ENCODE measurements at regions not wholly inside any gene's neighbourhood (a gene's known extent, or its start where the extent isn't known, plus 50 kb on each side); places are given as distances from the start of the nearest gene placed in this dataset.

DNA sequence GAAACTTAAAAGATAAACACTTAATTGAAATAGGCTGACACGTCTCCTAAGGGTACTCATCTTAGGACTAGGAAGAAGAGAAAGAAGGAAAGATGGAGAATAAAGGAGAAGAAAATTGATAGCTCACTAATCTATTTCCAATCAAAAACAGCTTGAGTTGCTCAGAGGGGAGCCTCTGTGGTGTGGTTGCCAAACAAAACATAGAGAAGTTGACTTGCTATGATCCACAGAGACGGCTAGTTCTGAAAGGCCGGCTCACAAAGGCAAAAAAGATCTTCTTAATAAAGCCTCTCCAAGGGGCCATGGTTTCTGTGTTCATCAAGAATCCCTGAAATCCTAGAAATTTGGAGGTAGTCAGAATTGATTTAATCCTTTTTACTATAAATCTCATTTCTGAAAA is 644.1 kb downstream of the LMO4 start:
- Histone ChIP-seq H3K36me3 (ENCODE audit: control insufficient read depth, insufficient read depth, low read length) (no peaks in the 10 kb centered on the region), H3K27me3 (ENCODE audit: control insufficient read depth, insufficient read depth, low read length) (no peaks in the 10 kb centered on the region), H3K4me1 (ENCODE audit: control insufficient read depth, insufficient read depth, low read length) (peaks cover 31% of the 10 kb centered on the region), H3K27ac (ENCODE audit: low read depth, low read length) (no peak overlapping the region), H3K9ac (ENCODE audit: low read depth, low read length) (no peak overlapping the region), H3K4me3 (ENCODE audit: low read depth, low read length) (no peak overlapping the region), H3K9me3 (ENCODE audit: control insufficient read depth, insufficient read depth, low read length) (no peaks in the 10 kb centered on the region)

DNA sequence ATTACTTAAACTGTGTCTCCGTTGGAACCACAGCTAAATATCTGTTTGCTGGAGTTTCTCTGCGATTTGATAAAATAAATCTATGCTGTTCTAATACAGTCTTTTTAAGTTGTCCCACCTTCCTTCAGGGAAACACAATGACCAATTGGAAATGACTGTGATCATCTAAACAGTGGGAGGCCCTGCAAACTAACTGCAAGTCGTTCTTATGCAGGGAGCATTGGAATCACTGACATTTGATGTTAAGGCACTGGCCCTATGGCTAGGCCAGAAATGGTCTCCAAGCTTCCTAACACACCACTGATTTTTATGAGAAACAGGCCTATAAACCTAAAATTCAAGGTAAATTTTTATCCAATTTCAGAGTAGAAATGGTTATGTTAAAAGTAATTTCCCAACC is 645.2 kb downstream of the LMO4 start:
- no peaks in the 10 kb centered on the region for H3K36me3 ChIP-seq (ENCODE audit: control insufficient read depth, insufficient read depth, low read length)
- H3K9ac ChIP-seq (ENCODE audit: low read depth, low read length), result no peak overlapping the region
- peaks cover 20% of the 10 kb centered on the region for H3K4me1 ChIP-seq (ENCODE audit: control insufficient read depth, insufficient read depth, low read length)
- H3K9me3 ChIP-seq (ENCODE audit: control insufficient read depth, insufficient read depth, low read length), result no peaks in the 10 kb centered on the region
- no peak overlapping the region for H3K27ac ChIP-seq (ENCODE audit: low read depth, low read length)
- no peaks in the 10 kb centered on the region for H3K27me3 ChIP-seq (ENCODE audit: control insufficient read depth, insufficient read depth, low read length)
- H3K4me3 ChIP-seq (ENCODE audit: low read depth, low read length), result no peak overlapping the region

DNA sequence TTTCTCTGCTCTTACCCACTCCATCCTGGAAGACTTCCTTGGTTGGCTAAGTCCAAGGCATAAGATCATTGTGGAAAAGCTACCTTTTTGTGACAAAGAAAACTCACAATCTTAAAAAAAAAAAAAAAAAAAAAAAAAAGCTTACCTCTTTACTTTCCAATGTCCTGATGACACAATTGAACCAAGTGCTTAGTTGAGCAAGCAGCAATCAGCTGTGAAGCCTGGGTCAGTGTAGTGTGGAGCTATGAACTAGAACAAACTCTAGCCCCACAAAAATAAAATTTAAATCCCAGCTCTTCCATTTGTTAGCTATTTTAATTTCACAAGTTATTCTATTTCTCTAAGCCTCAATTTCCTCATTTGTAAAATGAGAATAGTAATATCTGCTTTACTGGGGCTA is 647.6 kb downstream of the LMO4 start:
- Histone ChIP-seq H3K9me3 (ENCODE audit: control insufficient read depth, insufficient read depth, low read length) (no peaks in the 10 kb centered on the region), H3K9ac (ENCODE audit: low read depth, low read length) (no peak overlapping the region), H3K4me1 (ENCODE audit: control insufficient read depth, insufficient read depth, low read length) (peaks cover 28% of the 10 kb centered on the region), H3K36me3 (ENCODE audit: control insufficient read depth, insufficient read depth, low read length) (no peaks in the 10 kb centered on the region), H3K4me3 (ENCODE audit: low read depth, low read length) (no peak overlapping the region), H3K27me3 (ENCODE audit: control insufficient read depth, insufficient read depth, low read length) (no peaks in the 10 kb centered on the region), H3K27ac (ENCODE audit: low read depth, low read length) (no peak overlapping the region)

DNA sequence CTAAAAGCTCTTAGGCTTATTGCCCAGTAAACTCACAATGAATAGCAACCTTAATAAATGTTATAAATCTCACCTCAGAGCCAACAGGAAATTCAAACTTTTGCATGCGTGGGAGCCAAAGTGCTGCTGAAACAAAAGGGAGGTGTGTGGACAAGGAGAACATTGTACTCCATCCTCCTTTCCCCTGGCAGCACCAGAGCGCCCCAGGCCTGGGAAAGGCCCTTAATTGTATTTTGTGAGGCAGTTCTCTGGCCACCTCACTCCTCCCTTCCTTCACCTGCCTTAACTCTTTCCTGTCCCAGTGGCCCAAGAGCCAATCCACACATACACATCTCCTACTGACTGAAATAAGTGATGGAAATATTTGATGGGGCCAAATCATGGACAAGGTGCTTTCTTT is 648.5 kb downstream of the LMO4 start:
- Histone ChIP-seq H3K27ac (ENCODE audit: low read depth, low read length) (no peak overlapping the region), H3K9ac (ENCODE audit: low read depth, low read length) (no peak overlapping the region), H3K4me1 (ENCODE audit: control insufficient read depth, insufficient read depth, low read length) (peaks cover 28% of the 10 kb centered on the region), H3K9me3 (ENCODE audit: control insufficient read depth, insufficient read depth, low read length) (no peaks in the 10 kb centered on the region), H3K4me3 (ENCODE audit: low read depth, low read length) (no peak overlapping the region), H3K27me3 (ENCODE audit: control insufficient read depth, insufficient read depth, low read length) (no peaks in the 10 kb centered on the region), H3K36me3 (ENCODE audit: control insufficient read depth, insufficient read depth, low read length) (no peaks in the 10 kb centered on the region)

DNA sequence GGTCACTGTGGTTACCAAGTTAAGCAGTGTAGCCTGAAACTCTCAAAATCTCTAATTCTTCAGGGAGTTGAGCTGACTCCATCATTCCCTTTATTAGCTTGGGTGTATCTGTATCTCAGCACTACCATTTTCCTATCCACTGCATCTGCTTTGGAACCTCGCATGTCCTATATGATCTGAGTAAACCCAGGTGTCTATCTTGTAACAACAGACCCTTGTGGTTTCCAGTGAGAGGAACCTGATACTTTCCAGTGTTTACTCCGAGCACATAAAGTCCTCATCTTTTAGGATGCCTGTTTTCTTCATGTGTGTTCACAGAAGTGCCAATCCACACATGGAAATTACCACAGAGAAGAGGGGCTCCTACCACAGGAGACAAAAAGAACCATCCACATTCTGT is 650.4 kb downstream of the LMO4 start:
- H3K27ac ChIP-seq (ENCODE audit: low read depth, low read length), result no peak overlapping the region
- no peaks in the 10 kb centered on the region for H3K9me3 ChIP-seq (ENCODE audit: control insufficient read depth, insufficient read depth, low read length)
- H3K9ac ChIP-seq (ENCODE audit: low read depth, low read length), result no peak overlapping the region
- H3K27me3 ChIP-seq (ENCODE audit: control insufficient read depth, insufficient read depth, low read length), result no peaks in the 10 kb centered on the region
- H3K4me1 ChIP-seq (ENCODE audit: control insufficient read depth, insufficient read depth, low read length), result peaks cover 17% of the 10 kb centered on the region
- H3K36me3 ChIP-seq (ENCODE audit: control insufficient read depth, insufficient read depth, low read length), result no peaks in the 10 kb centered on the region
- no peak overlapping the region for H3K4me3 ChIP-seq (ENCODE audit: low read depth, low read length)

DNA sequence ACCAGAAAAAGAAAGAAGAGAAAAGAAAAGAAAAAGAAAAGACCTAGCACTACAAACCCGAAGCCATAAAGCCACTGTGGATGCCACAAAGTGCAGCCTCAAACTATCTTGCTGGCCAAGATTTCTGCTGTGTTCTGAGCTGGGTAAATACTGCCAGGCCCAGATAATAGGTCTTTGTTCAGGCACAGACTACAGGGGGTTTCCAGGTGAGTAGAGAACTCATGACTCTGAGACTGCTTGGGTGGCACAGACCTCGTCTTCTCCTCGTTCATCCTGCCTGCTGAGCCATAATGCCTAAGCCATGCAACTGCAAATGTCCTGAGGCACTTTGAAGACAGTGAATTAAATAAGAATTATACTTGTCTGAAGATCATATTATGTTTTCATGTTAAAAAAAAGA is 651.8 kb downstream of the LMO4 start:
- H3K27me3 ChIP-seq (ENCODE audit: control insufficient read depth, insufficient read depth, low read length), result no peaks in the 10 kb centered on the region
- H3K4me3 ChIP-seq (ENCODE audit: low read depth, low read length), result no peak overlapping the region
- peaks cover 14% of the 10 kb centered on the region for H3K4me1 ChIP-seq (ENCODE audit: control insufficient read depth, insufficient read depth, low read length)
- H3K9me3 ChIP-seq (ENCODE audit: control insufficient read depth, insufficient read depth, low read length), result no peaks in the 10 kb centered on the region
- H3K9ac ChIP-seq (ENCODE audit: low read depth, low read length), result no peak overlapping the region
- H3K27ac ChIP-seq (ENCODE audit: low read depth, low read length), result no peak overlapping the region
- H3K36me3 ChIP-seq (ENCODE audit: control insufficient read depth, insufficient read depth, low read length), result no peaks in the 10 kb centered on the region

DNA sequence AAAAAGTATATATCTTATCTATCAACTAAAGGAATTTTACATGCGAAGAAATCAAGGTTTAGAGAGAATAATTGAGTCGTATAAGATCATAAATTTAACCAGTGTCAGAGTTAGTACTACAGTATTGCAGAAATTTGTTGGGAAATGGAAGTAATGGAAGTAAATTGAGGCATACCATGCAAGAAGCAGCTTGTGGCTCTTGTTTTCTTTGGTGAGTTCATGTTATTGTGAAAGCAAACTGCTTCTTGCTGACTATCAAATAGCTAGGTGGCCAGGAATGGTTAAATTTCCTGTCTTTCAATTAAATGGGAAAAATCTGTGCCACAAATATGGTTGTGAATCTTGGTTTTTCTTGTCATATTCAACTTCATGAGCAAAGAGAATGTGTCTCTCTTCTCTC is 652.7 kb downstream of the LMO4 start:
- no peaks in the 10 kb centered on the region for H3K9me3 ChIP-seq (ENCODE audit: control insufficient read depth, insufficient read depth, low read length)
- no peak overlapping the region for H3K4me3 ChIP-seq (ENCODE audit: low read depth, low read length)
- no peaks in the 10 kb centered on the region for H3K36me3 ChIP-seq (ENCODE audit: control insufficient read depth, insufficient read depth, low read length)
- H3K27me3 ChIP-seq (ENCODE audit: control insufficient read depth, insufficient read depth, low read length), result no peaks in the 10 kb centered on the region
- H3K27ac ChIP-seq (ENCODE audit: low read depth, low read length), result no peak overlapping the region
- H3K9ac ChIP-seq (ENCODE audit: low read depth, low read length), result no peak overlapping the region
- peaks cover 14% of the 10 kb centered on the region for H3K4me1 ChIP-seq (ENCODE audit: control insufficient read depth, insufficient read depth, low read length)

DNA sequence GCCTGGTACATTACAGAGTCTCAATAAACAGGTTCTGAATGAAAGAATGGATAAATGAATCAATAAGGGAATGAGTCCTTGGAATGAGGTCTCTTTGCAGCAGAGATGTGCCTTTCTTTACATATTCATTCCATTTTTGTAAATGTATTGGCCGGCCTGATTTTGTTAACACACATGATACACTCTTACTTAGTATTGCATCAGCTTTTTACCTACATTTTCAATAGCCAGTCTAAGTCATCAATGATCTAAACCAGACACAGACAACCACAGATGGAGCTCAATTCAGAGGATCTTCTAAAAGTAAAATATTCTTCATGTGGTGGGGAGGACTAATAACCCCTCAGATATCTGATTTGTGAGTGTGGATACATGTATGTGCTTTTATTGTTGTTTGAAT is 653.1 kb downstream of the LMO4 start:
- H3K9ac ChIP-seq (ENCODE audit: low read depth, low read length), result no peak overlapping the region
- H3K27ac ChIP-seq (ENCODE audit: low read depth, low read length), result no peak overlapping the region
- no peak overlapping the region for H3K4me3 ChIP-seq (ENCODE audit: low read depth, low read length)
- no peaks in the 10 kb centered on the region for H3K36me3 ChIP-seq (ENCODE audit: control insufficient read depth, insufficient read depth, low read length)
- H3K4me1 ChIP-seq (ENCODE audit: control insufficient read depth, insufficient read depth, low read length), result peaks cover 14% of the 10 kb centered on the region
- no peaks in the 10 kb centered on the region for H3K27me3 ChIP-seq (ENCODE audit: control insufficient read depth, insufficient read depth, low read length)
- no peaks in the 10 kb centered on the region for H3K9me3 ChIP-seq (ENCODE audit: control insufficient read depth, insufficient read depth, low read length)

DNA sequence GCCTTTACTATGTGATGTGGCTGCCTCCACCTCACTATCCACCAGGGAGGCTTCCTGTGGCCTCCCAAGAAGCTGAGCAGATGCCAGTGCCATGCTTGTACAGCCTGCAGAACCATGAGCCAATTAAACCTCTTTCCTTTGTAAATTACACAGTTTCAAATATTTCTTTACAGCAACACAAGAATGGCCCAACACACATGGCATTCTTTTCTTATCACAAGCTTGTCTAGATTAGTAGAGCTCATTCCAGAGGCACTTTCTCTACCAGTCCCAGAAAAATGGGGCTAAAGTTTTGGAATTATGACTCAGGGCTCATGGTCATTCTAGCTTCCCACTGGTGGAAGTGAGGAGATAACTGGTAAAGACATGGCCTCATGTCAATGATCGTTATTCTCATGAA is 655.2 kb downstream of the LMO4 start:
- Histone ChIP-seq H3K27ac (ENCODE audit: low read depth, low read length) (no peak overlapping the region), H3K9ac (ENCODE audit: low read depth, low read length) (no peak overlapping the region), H3K4me3 (ENCODE audit: low read depth, low read length) (no peak overlapping the region), H3K4me1 (ENCODE audit: control insufficient read depth, insufficient read depth, low read length) (peaks cover 14% of the 10 kb centered on the region), H3K27me3 (ENCODE audit: control insufficient read depth, insufficient read depth, low read length) (no peaks in the 10 kb centered on the region), H3K36me3 (ENCODE audit: control insufficient read depth, insufficient read depth, low read length) (no peaks in the 10 kb centered on the region), H3K9me3 (ENCODE audit: control insufficient read depth, insufficient read depth, low read length) (no peaks in the 10 kb centered on the region)

DNA sequence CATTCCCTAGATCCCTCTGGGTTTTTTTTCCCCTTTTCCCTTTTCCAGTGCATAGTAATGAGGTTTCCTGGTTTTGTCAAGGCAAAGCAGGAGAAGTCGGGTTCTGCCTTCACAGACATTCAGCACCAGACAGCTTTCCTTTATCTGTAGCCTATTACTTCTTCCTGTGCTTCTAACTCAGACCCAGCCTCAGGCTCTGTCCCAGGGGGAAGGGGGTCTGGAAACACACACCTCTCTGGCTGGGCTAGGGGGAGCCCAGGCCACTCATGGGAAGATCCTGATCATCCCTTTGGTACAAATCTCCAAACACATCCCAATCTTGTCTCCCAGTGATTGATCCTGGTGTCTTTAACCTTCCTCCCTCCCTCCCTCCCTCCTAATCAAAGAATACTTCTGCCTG is 656.4 kb downstream of the LMO4 start:
- no peaks in the 10 kb centered on the region for H3K27me3 ChIP-seq (ENCODE audit: control insufficient read depth, insufficient read depth, low read length)
- peaks cover 11% of the 10 kb centered on the region for H3K4me1 ChIP-seq (ENCODE audit: control insufficient read depth, insufficient read depth, low read length)
- no peaks in the 10 kb centered on the region for H3K9me3 ChIP-seq (ENCODE audit: control insufficient read depth, insufficient read depth, low read length)
- no peak overlapping the region for H3K9ac ChIP-seq (ENCODE audit: low read depth, low read length)
- H3K36me3 ChIP-seq (ENCODE audit: control insufficient read depth, insufficient read depth, low read length), result no peaks in the 10 kb centered on the region
- H3K4me3 ChIP-seq (ENCODE audit: low read depth, low read length), result no peak overlapping the region
- no peak overlapping the region for H3K27ac ChIP-seq (ENCODE audit: low read depth, low read length)

DNA sequence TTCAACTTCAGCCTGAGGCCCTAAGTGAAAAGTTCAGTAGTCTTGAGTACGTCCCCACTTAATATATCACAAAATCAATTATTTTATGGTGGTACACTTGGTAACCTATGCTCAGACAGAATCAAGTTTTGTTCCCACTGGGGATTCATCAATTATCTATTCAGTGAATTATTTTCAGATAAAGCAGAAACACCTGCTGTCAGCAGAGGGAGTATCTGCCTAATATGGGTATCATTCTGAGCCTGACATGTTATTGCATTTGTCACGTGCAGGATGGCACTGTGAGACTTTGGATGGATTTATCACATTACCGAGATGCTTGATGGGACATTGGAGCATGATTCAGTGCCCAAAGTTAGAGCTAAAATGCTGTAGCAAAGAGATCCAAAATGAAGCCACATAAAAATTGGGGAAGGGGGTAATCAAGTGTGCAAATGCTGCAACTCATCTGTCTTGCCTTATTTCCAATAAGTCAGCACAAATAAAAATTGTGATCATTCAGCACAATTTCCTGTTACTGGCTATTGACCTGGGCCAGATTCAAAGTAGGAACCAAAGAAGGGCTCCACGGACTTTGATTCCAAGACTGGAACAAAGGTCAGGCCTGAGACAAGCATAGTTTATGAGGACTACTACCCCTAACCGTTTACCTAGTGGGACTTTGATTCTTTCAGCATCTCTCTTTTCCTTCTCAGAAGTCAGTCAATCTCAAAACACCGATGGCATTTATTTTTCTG is 657.6 kb downstream of the LMO4 start:
- no peak overlapping the region for H3K27ac ChIP-seq (ENCODE audit: low read depth, low read length)
- no peaks in the 10 kb centered on the region for H3K27me3 ChIP-seq (ENCODE audit: control insufficient read depth, insufficient read depth, low read length)
- H3K4me3 ChIP-seq (ENCODE audit: low read depth, low read length), result no peak overlapping the region
- H3K36me3 ChIP-seq (ENCODE audit: control insufficient read depth, insufficient read depth, low read length), result no peaks in the 10 kb centered on the region
- no peaks in the 10 kb centered on the region for H3K9me3 ChIP-seq (ENCODE audit: control insufficient read depth, insufficient read depth, low read length)
- H3K4me1 ChIP-seq (ENCODE audit: control insufficient read depth, insufficient read depth, low read length), result 0 out of 2 replicates have a peak, but pooled peaks cover under 1% of the 10 kb centered on the region
- no peak overlapping the region for H3K9ac ChIP-seq (ENCODE audit: low read depth, low read length)

Measured in HUES48 (cell line).